ENCODE measurements at regions not wholly inside any gene's neighbourhood (a gene's known extent, or its start where the extent isn't known, plus 50 kb on each side); places are given as distances from the start of the nearest gene placed in this dataset.

DNA sequence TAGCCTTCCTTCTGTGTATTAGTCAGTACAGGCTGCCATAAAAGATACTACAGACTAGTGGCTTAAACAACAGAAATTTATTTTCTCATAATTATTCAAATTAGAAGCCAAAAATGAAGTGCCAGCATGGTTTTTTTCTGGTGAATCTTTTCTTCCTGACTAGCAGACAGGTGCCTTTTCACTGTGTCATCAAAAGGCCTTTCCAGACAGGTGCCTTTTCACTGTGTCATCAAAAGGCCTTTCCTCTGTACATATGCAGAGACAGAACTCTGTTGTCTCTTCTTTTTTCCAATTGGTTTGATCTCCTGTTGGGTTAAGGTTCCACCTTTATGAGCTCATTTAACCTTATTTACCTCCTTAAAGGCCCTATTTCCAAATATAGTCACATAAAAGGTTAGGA lies 599.9 kb downstream of the ISL1 start:
- TF ChIP-seq, protein P1, sequence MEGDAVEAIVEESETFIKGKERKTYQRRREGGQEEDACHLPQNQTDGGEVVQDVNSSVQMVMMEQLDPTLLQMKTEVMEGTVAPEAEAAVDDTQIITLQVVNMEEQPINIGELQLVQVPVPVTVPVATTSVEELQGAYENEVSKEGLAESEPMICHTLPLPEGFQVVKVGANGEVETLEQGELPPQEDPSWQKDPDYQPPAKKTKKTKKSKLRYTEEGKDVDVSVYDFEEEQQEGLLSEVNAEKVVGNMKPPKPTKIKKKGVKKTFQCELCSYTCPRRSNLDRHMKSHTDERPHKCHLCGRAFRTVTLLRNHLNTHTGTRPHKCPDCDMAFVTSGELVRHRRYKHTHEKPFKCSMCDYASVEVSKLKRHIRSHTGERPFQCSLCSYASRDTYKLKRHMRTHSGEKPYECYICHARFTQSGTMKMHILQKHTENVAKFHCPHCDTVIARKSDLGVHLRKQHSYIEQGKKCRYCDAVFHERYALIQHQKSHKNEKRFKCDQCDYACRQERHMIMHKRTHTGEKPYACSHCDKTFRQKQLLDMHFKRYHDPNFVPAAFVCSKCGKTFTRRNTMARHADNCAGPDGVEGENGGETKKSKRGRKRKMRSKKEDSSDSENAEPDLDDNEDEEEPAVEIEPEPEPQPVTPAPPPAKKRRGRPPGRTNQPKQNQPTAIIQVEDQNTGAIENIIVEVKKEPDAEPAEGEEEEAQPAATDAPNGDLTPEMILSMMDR (IDR thresholded peaks at IDR 0.05): no peak
- no peak for TF ChIP-seq POLR2A (IDR thresholded peaks at IDR 0.05)
- TF ChIP-seq POLR2AphosphoS5 (IDR thresholded peaks at IDR 0.05): no peak
